Common myeloid progenitor, CD34-positive (primary cell): ENCODE measurements at regions not wholly inside any gene's neighbourhood (a gene's known extent, or its start where the extent isn't known, plus 50 kb on each side); places are given as distances from the start of the nearest gene placed in this dataset.
A peak's percentile ranks its signal among the peaks of the same experiment; 100 is the strongest.

ENCODE experiments used
- CTCF ChIA-PET: fragments of 350-600 bp; sonication (Branson Sonifier 250); formaldehyde crosslinking; loops from one replicate; lab custom pipeline; 2021; ENCODE audit warnings: antibody characterized with exemption; lab: Charles Lee
- POLR2A ChIA-PET: fragments of 350-600 bp; sonication (Branson Sonifier 250); formaldehyde crosslinking; loops from one replicate; lab custom pipeline; 2021; ENCODE audit warnings: antibody characterized with exemption; lab: Charles Lee
- DNase-seq, 3 donors: peaks; one replicate each; pipeline versions ENCODE4 v3.0.0 to v3.0.0-alpha.2; 2013
- H3K27ac ChIP-seq, 2 experiments: 1 replicate in 1 of 2; 2 replicates in 1 of 2; pipeline ENCODE4 v1.7.0; 2013; ENCODE audit warnings: inconsistent platforms in 2 of 2, low read length in 2 of 2, mild to moderate bottlenecking in 2 of 2, low read depth in 1 of 2, moderate library complexity in 1 of 2; ENCODE audit not compliant: severe bottlenecking in 2 of 2, insufficient read depth in 1 of 2, poor library complexity in 1 of 2
- H3K27me3 ChIP-seq, 5 experiments: replicated peaks in 2 of 5; 1 replicate in 3 of 5; 2 replicates in 2 of 5; pipeline versions ENCODE4 v1.6.1 to v1.7.0; 2013; ENCODE audit warnings: low read length in 4 of 5, mild to moderate bottlenecking in 2 of 5, moderate library complexity in 2 of 5, inconsistent platforms in 1 of 5; ENCODE audit not compliant: insufficient read depth in 5 of 5, control insufficient read depth in 4 of 5
- H3K36me3 ChIP-seq, 4 experiments: 1 replicate in 2 of 4; 2 replicates in 2 of 4; pipeline versions ENCODE4 v1.6.1 to v1.7.0; 2013; ENCODE audit warnings: low read length in 3 of 4, control low read depth in 1 of 4, mild to moderate bottlenecking in 1 of 4; ENCODE audit not compliant: control insufficient read depth in 4 of 4, insufficient read depth in 4 of 4
- H3K4me1 ChIP-seq, 4 experiments: 1 replicate in 3 of 4; 2 replicates in 1 of 4; pipeline versions ENCODE4 v1.6.1 to v1.7.1; 2013; ENCODE audit warnings: low read length in 3 of 4, mild to moderate bottlenecking in 3 of 4, control low read depth in 1 of 4, inconsistent platforms in 1 of 4, moderate library complexity in 1 of 4; ENCODE audit not compliant: control insufficient read depth in 4 of 4, insufficient read depth in 4 of 4; ENCODE audit errors: control extremely low read depth in 1 of 4
- H3K4me3 ChIP-seq, 7 experiments: 1 replicate in 4 of 7; 2 replicates in 3 of 7; pipeline versions ENCODE4 v1.5.1 to v1.7.0; 2013; ENCODE audit warnings: mild to moderate bottlenecking in 7 of 7, low read length in 6 of 7, moderate library complexity in 6 of 7, inconsistent platforms in 2 of 7, low read depth in 2 of 7, control low read depth in 1 of 7; ENCODE audit not compliant: insufficient read depth in 4 of 7, control insufficient read depth in 1 of 7; ENCODE audit errors: extremely low read depth in 1 of 7
- H3K9me3 ChIP-seq, 5 experiments: 1 replicate in 4 of 5; 2 replicates in 1 of 5; pipeline versions ENCODE4 v1.6.1 to v1.7.1; 2013; ENCODE audit warnings: low read length in 4 of 5, mild to moderate bottlenecking in 2 of 5, inconsistent platforms in 1 of 5, low read depth in 1 of 5, moderate library complexity in 1 of 5; ENCODE audit not compliant: control insufficient read depth in 4 of 5, insufficient read depth in 2 of 5; ENCODE audit errors: control extremely low read depth in 1 of 5
- WGBS: methylation state at CpG from one replicate; pipeline ENCODE4 v1.1.5; 2013; ENCODE audit not compliant: insufficient coverage; 5-methylcytosine and 5-hydroxymethylcytosine counted together

- Histone ChIP-seq H3K4me3 (no peak overlapping the region), H3K4me1 (peaks cover 0 to 8% (median 2%) of the 10 kb centered on the region in 4 experiments), H3K9me3 (peaks cover 0 to 2% (median 0%) of the 10 kb centered on the region in 5 experiments), H3K27me3 (no peaks in the 10 kb centered on the region), H3K36me3 (no peaks in the 10 kb centered on the region), H3K27ac (no peak overlapping the region)
- ChIA-PET CTCF (interaction anchor here (0.9 to 7.7 kb wide), 2 partner anchors 10 to 12 kb away, joined by 3 to 57 read pairs; no protein-coding TSS in a partner anchor), POLR2A (no interaction called here)
- 100% methylated on average over 1 of the region's 1 CpG for WGBS
- DNase-seq: peak in 2 of 3 donors; percentile 38 to 45
Measured at GRCh38 chr3:159796744-159797143, 191.9 kb upstream of the IL12A start.

DNA sequence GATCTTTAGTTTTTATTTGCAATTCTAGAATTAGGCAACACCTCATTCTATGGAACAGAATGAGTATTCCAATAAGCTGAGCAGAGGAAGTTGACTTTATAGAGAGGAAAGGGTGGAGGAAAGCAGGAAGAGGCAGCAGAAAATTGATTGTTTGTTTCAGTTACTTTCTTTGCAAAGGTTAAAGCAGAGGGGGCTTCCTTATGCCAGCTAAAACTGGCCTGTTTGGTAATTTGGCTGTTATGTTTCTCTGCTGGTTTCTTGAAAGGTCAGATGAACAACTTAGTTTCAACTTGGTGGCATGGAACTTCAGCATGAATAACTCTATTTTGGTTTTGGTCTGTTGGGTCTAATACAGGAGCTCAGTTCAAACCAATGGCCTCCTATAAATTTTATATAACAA is 190.9 kb upstream of the IL12A start:
- Histone ChIP-seq H3K9me3 (peaks cover 0 to 2% (median 0%) of the 10 kb centered on the region in 5 experiments), H3K27me3 (no peaks in the 10 kb centered on the region), H3K27ac (no peak overlapping the region), H3K4me1 (peaks cover 0 to 8% (median 2%) of the 10 kb centered on the region in 4 experiments), H3K4me3 (no peak overlapping the region), H3K36me3 (no peaks in the 10 kb centered on the region)
- ChIA-PET CTCF (interaction anchor here (2.2 to 7.7 kb wide), 2 partner anchors 9 to 16 kb away, joined by 8 to 57 read pairs; no protein-coding TSS in a partner anchor), POLR2A (interaction anchor here (0.7 kb wide), 1 partner anchor 9 kb away, joined by 3 read pairs; no protein-coding TSS in a partner anchor)
- DNase-seq: no peak

- Histone ChIP-seq H3K36me3 (no peaks in the 10 kb centered on the region), H3K27me3 (no peaks in the 10 kb centered on the region), H3K9me3 (no peaks in the 10 kb centered on the region), H3K27ac (no peak overlapping the region), H3K4me3 (no peak overlapping the region), H3K4me1 (peaks cover 0 to 8% (median 2%) of the 10 kb centered on the region in 4 experiments)
- no peak for DNase-seq
- ChIA-PET CTCF (interaction anchor here (0.6 to 7.7 kb wide), 4 partner anchors 8 to 44 kb away, joined by 3 to 57 read pairs (median 6); no protein-coding TSS in a partner anchor), POLR2A (no interaction called here)
- WGBS: 100% methylated on average over 1 of the region's 2 CpGs
Measured at GRCh38 chr3:159798951-159799350, 189.7 kb upstream of the IL12A start.

GRCh38 chr3:159800434-159801155 is 188.0 kb upstream of the IL12A start:
- ChIA-PET CTCF (interaction anchor here (1.4 to 9.3 kb wide), 3 partner anchors 6 to 535 kb away, joined by 5 to 62 read pairs (median 57); no protein-coding TSS in a partner anchor), POLR2A (no interaction called here)
- no peaks in the 10 kb centered on the region for H3K27me3 ChIP-seq
- peaks cover 0 to 8% (median 2%) of the 10 kb centered on the region in 4 experiments for H3K4me1 ChIP-seq
- no peaks in the 10 kb centered on the region for H3K36me3 ChIP-seq
- DNase-seq: peak in 1 of 3 donors; percentile 6
- H3K9me3 ChIP-seq: no peaks in the 10 kb centered on the region
- H3K4me3 ChIP-seq: no peak overlapping the region
- WGBS: 100% methylated on average over 4 of the region's 6 CpGs
- H3K27ac ChIP-seq: no peak overlapping the region

GRCh38 chr3:159802864-159803263 is 185.8 kb upstream of the IL12A start:
- H3K27ac ChIP-seq: no peak overlapping the region
- no peak overlapping the region for H3K4me3 ChIP-seq
- 89% methylated on average over 2 of the region's 2 CpGs for WGBS
- ChIA-PET POLR2A (no interaction called here), CTCF (interaction anchor here (1.3 to 9.3 kb wide), 6 partner anchors 11 to 542 kb away, joined by 3 to 62 read pairs (median 27); no protein-coding TSS in a partner anchor)
- peaks cover 0 to 3% (median under 1%) of the 10 kb centered on the region in 4 experiments for H3K4me1 ChIP-seq
- H3K27me3 ChIP-seq: no peaks in the 10 kb centered on the region
- H3K9me3 ChIP-seq: no peaks in the 10 kb centered on the region
- H3K36me3 ChIP-seq: no peaks in the 10 kb centered on the region
- DNase-seq: no peak

DNA sequence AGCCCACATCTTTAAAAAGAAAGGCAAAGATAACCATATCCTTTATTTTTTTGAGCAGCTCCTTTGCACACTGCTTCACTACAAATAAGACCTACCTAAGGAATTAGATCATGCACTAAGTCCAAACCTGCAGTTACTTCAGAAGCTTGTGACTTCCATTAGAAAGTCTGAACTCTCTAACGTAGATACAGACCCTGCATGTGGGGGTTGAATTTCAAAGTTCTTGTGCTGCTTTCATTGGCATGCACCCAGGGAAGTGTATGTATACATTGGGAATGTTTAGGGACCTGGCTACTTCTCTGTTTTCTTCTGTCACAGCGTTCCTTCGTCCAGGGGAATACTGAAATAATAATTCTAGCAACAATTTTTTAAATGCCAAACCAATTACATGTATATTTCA is 185.2 kb upstream of the IL12A start:
- ChIA-PET CTCF (interaction anchor here (1.3 to 9.3 kb wide), 10 partner anchors 7 to 543 kb away, joined by 3 to 62 read pairs (median 14); no protein-coding TSS in a partner anchor), POLR2A (no interaction called here)
- no peak for DNase-seq
- WGBS: 100% methylated on average over 1 of the region's 3 CpGs
- H3K9me3 ChIP-seq: no peaks in the 10 kb centered on the region
- no peaks in the 10 kb centered on the region for H3K36me3 ChIP-seq
- no peaks in the 10 kb centered on the region for H3K4me1 ChIP-seq
- no peak overlapping the region for H3K27ac ChIP-seq
- no peak overlapping the region for H3K4me3 ChIP-seq
- H3K27me3 ChIP-seq: no peaks in the 10 kb centered on the region
